ENCODE measurements at regions not wholly inside any gene's neighbourhood (a gene's known extent, or its start where the extent isn't known, plus 50 kb on each side); places are given as distances from the start of the nearest gene placed in this dataset.

- TF ChIP-seq CTCF (conservative IDR thresholded peaks at IDR 0.05) (no peak), EZH2 (IDR thresholded peaks at IDR 0.05; ENCODE audit: low read depth) (no peak)
These were observed 262.4 kb downstream of the MTX2 start for GRCh38 chr2:176531608-176532007.

Measured in PC-9 (cell line).